Stimulated activated CD8-positive, alpha-beta memory T cell treated with anti-CD3 and anti-CD28 coated beads, Interleukin-7, amount 100 ng/mL, for 48 hours (primary cell): ENCODE measurements at regions not wholly inside any gene's neighbourhood (a gene's known extent, or its start where the extent isn't known, plus 50 kb on each side); places are given as distances from the start of the nearest gene placed in this dataset.

ENCODE experiments used
- DNase-seq, 2 donors: peaks; one replicate each; pipeline ENCODE4 v3.0.0-alpha.2; 2020; ENCODE audit warnings: low read depth in 1 of 2; ENCODE audit errors: extremely low read depth in 1 of 2

- no peak for DNase-seq
Measured at GRCh38 chr22:27260087-27260698, 541.4 kb downstream of the MN1 start.

GRCh38 chr22:27262361-27262760 lies 539.2 kb downstream of the MN1 start:
- no peak for DNase-seq

GRCh38 chr22:27264184-27264583 lies 537.4 kb downstream of the MN1 start:
- no peak for DNase-seq

- DNase-seq, result no peak
Measured at GRCh38 chr22:27267145-27267544, 534.4 kb downstream of the MN1 start.

- DNase-seq, result no peak
Measured at GRCh38 chr22:27269751-27270543, 531.6 kb downstream of the MN1 start.

- DNase-seq, result no peak
Measured at GRCh38 chr22:27270818-27271510, 530.6 kb downstream of the MN1 start.

- no peak for DNase-seq
Measured at GRCh38 chr22:27273436-27273835, 528.1 kb downstream of the MN1 start.

GRCh38 chr22:27273853-27274252 lies 527.7 kb downstream of the MN1 start:
- DNase-seq, result no peak

GRCh38 chr22:27274770-27275449 lies 526.6 kb downstream of the MN1 start:
- DNase-seq, result no peak

GRCh38 chr22:27278946-27279345 lies 522.6 kb downstream of the MN1 start:
- no peak for DNase-seq

GRCh38 chr22:27283240-27283639 lies 518.3 kb downstream of the MN1 start:
- DNase-seq, result no peak

- DNase-seq, result no peak
Measured at GRCh38 chr22:27283714-27284113, 517.8 kb downstream of the MN1 start.

- no peak for DNase-seq
Measured at GRCh38 chr22:27284324-27284723, 517.2 kb downstream of the MN1 start.

- DNase-seq, result no peak
Measured at GRCh38 chr22:27286711-27287110, 514.8 kb downstream of the MN1 start.

- DNase-seq, result no peak
Measured at GRCh38 chr22:27292542-27293299, 508.8 kb downstream of the MN1 start.

- no peak for DNase-seq
Measured at GRCh38 chr22:27293721-27294445, 507.7 kb downstream of the MN1 start.

GRCh38 chr22:27295040-27295439 lies 506.5 kb downstream of the MN1 start:
- DNase-seq, result no peak

- DNase-seq, result no peak
Measured at GRCh38 chr22:27295605-27296004, 506.0 kb downstream of the MN1 start.

- no peak for DNase-seq
Measured at GRCh38 chr22:27296091-27296675, 505.4 kb downstream of the MN1 start.

GRCh38 chr22:27297125-27297524 lies 504.4 kb downstream of the MN1 start:
- no peak for DNase-seq
